H1 (cell line): ENCODE measurements at regions not wholly inside any gene's neighbourhood (a gene's known extent, or its start where the extent isn't known, plus 50 kb on each side); places are given as distances from the start of the nearest gene placed in this dataset.

Source experiments
- CTCF ChIA-PET: fragments of 300-600 bp; sonication (Branson Sonifier 250); formaldehyde crosslinking; loops from one replicate; lab custom pipeline; 2021; ENCODE audit not compliant: partially characterized antibody; lab: Charles Lee
- POLR2A ChIA-PET: fragments of 300-600 bp; sonication (Branson Sonifier 250); formaldehyde crosslinking; loops from one replicate; lab custom pipeline; 2021; ENCODE audit warnings: inconsistent platforms; ENCODE audit not compliant: partially characterized antibody; lab: Charles Lee
- DNase-seq, 2 experiments: peaks; one replicate each; pipeline versions ENCODE4 v3.0.0 to v3.0.0-alpha.2; 2010 to 2022; ENCODE audit warnings: low spot score in 2 of 2, low read depth in 1 of 2, mixed read lengths in 1 of 2
- FAIRE-seq: peaks from 2 replicates; lab custom pipeline; 2011; peaks lifted over from hg19 to GRCh38; lab: Jason Lieb, UNC
- H2AFZ ChIP-seq: 2 replicates; pipeline ENCODE4 v1.8.1; 2012; ENCODE audit warnings: low read length, inconsistent platforms
- H2AK5ac ChIP-seq: 2 replicates; pipeline ENCODE4 v1.6.1; 2013; ENCODE audit warnings: low read depth, low read length
- H2BK120ac ChIP-seq: replicated peaks from 2 replicates; pipeline ENCODE3; 2013; ENCODE audit warnings: low read depth, low read length, inconsistent platforms
- H2BK12ac ChIP-seq: 2 replicates; pipeline ENCODE4 v1.6.1; 2013; ENCODE audit warnings: low read depth, low read length
- H2BK15ac ChIP-seq: 2 replicates; pipeline ENCODE4 v1.6.1; 2013; ENCODE audit warnings: low read length
- H2BK20ac ChIP-seq: 2 replicates; pipeline ENCODE4 v1.6.1; 2013; ENCODE audit warnings: low read length
- H2BK5ac ChIP-seq: 2 replicates; pipeline ENCODE4 v1.6.1; 2013; ENCODE audit warnings: low read depth, low read length
- H3K14ac ChIP-seq: 2 replicates; pipeline ENCODE4 v1.6.1; 2013; ENCODE audit warnings: inconsistent platforms; ENCODE audit not compliant: insufficient read length
- H3K18ac ChIP-seq: 2 replicates; pipeline ENCODE4 v1.6.1; 2013; ENCODE audit warnings: low read length; ENCODE audit errors: extremely low read depth
- H3K23ac ChIP-seq: 2 replicates; pipeline ENCODE4 v1.6.1; 2013; ENCODE audit warnings: inconsistent platforms; ENCODE audit not compliant: insufficient read length
- H3K23me2 ChIP-seq: 2 replicates; pipeline ENCODE4 v1.6.1; 2013; ENCODE audit warnings: low read depth, low read length
- H3K27ac ChIP-seq: 2 replicates; pipeline ENCODE4 v1.6.1; 2011; ENCODE audit warnings: low read depth, low read length, inconsistent platforms
- H3K27me3 ChIP-seq, 4 experiments: replicated peaks in 1 of 4; 1 replicate in 1 of 4; 2 replicates in 3 of 4; pipeline versions ENCODE4 v1.6.1 to v1.8.1; 2011 to 2013; ENCODE audit warnings: low read length in 3 of 4, mild to moderate bottlenecking in 3 of 4, inconsistent platforms in 2 of 4, mixed read lengths in 2 of 4, moderate library complexity in 1 of 4; ENCODE audit not compliant: control insufficient read depth in 3 of 4, insufficient read depth in 3 of 4; ENCODE audit errors: extremely low read depth in 1 of 4
- H3K36me3 ChIP-seq, 4 experiments: 2 replicates each; pipeline versions ENCODE4 v1.6.1 to v1.8.1; 2011 to 2013; ENCODE audit warnings: mild to moderate bottlenecking in 4 of 4, low read length in 3 of 4, moderate library complexity in 2 of 4, control low read depth in 1 of 4, inconsistent platforms in 1 of 4; ENCODE audit not compliant: insufficient read depth in 4 of 4, control insufficient read depth in 2 of 4
- H3K4ac ChIP-seq: replicated peaks from 2 replicates; pipeline ENCODE3; 2013; ENCODE audit warnings: low read length, low read depth, mixed read lengths, inconsistent platforms; ENCODE audit not compliant: insufficient read length
- H3K4me1 ChIP-seq, 4 experiments: replicated peaks in 1 of 4; 1 replicate in 1 of 4; 2 replicates in 3 of 4; pipeline versions ENCODE4 v1.6.1 to v1.8.1; 2011 to 2013; ENCODE audit warnings: low read length in 3 of 4, inconsistent platforms in 2 of 4, mixed read lengths in 1 of 4; ENCODE audit not compliant: insufficient read depth in 4 of 4, control insufficient read depth in 3 of 4
- H3K4me2 ChIP-seq, 2 experiments: 2 replicates each; pipeline versions ENCODE4 v1.6.1 to v1.8.1; 2011 to 2013; ENCODE audit warnings: low read depth in 2 of 2, low read length in 2 of 2, control low read depth in 1 of 2, inconsistent platforms in 1 of 2, mild to moderate bottlenecking in 1 of 2; ENCODE audit not compliant: insufficient read depth in 1 of 2
- H3K4me3 ChIP-seq, 4 experiments: fragments of 200-600, 300-600 bp in 1 of 4; sonication (generic), shearing (Covaris generic), sonication (Bioruptor Twin) in 1 of 4; 2 replicates each; pipeline versions ENCODE4 v1.5.1 to v1.8.1; 2011 to 2016; ENCODE audit warnings: low read length in 4 of 4, low read depth in 3 of 4, control low read depth in 2 of 4, inconsistent platforms in 2 of 4, mild to moderate bottlenecking in 2 of 4, mixed read lengths in 1 of 4, moderate library complexity in 1 of 4; ENCODE audit not compliant: insufficient read depth in 2 of 4; ENCODE audit errors: extremely low read depth in 1 of 4
- H3K56ac ChIP-seq: replicated peaks from 2 replicates; pipeline ENCODE3; 2013; ENCODE audit warnings: low read depth, mild to moderate bottlenecking, mixed read lengths, low read length, inconsistent platforms; ENCODE audit not compliant: insufficient read length
- H3K79me1 ChIP-seq: 2 replicates; pipeline ENCODE4 v1.6.1; 2013; ENCODE audit warnings: low read depth, low read length, control low read depth
- H3K79me2 ChIP-seq, 2 experiments: 2 replicates each; pipeline versions ENCODE4 v1.6.1 to v1.8.1; 2012 to 2013; ENCODE audit warnings: low read length in 2 of 2, mild to moderate bottlenecking in 2 of 2, inconsistent platforms in 1 of 2; ENCODE audit not compliant: insufficient read depth in 2 of 2, control insufficient read depth in 1 of 2
- H3K9ac ChIP-seq, 4 experiments: replicated peaks in 1 of 4; 1 replicate in 1 of 4; 2 replicates in 3 of 4; pipeline versions ENCODE4 v1.6.1 to v1.8.1; 2011 to 2013; ENCODE audit warnings: low read depth in 3 of 4, low read length in 3 of 4, control low read depth in 2 of 4, mild to moderate bottlenecking in 2 of 4, moderate library complexity in 2 of 4, inconsistent platforms in 1 of 4; ENCODE audit errors: extremely low read depth in 1 of 4
- H3K9me3 ChIP-seq, 2 experiments: 2 replicates each; pipeline versions ENCODE4 v1.6.1 to v1.8.1; 2012 to 2013; ENCODE audit warnings: mild to moderate bottlenecking in 2 of 2, moderate library complexity in 2 of 2, control low read depth in 1 of 2, inconsistent platforms in 1 of 2, low read depth in 1 of 2, low read length in 1 of 2, mixed read lengths in 1 of 2; ENCODE audit not compliant: insufficient read depth in 2 of 2
- H4K20me1 ChIP-seq, 2 experiments: replicated peaks in 1 of 2; 2 replicates each; pipeline versions ENCODE3 to v1.8.1; 2011 to 2013; ENCODE audit warnings: inconsistent platforms in 2 of 2, low read length in 2 of 2, mild to moderate bottlenecking in 1 of 2; ENCODE audit not compliant: insufficient read depth in 2 of 2, control insufficient read depth in 1 of 2
- H4K5ac ChIP-seq: 2 replicates; pipeline ENCODE4 v1.6.1; 2013; ENCODE audit warnings: low read length, low read depth, mixed read lengths, inconsistent platforms; ENCODE audit not compliant: insufficient read length
- H4K8ac ChIP-seq: 2 replicates; pipeline ENCODE4 v1.8.0; 2013; ENCODE audit warnings: mild to moderate bottlenecking, moderate library complexity, low read length, inconsistent platforms; ENCODE audit not compliant: insufficient read depth; ENCODE audit errors: extremely low read depth
- H4K91ac ChIP-seq: replicated peaks from 2 replicates; pipeline ENCODE3; 2013; ENCODE audit warnings: low read length, mixed read lengths, inconsistent platforms; ENCODE audit not compliant: insufficient read length
- BRCA1 ChIP-seq: IDR thresholded peaks from 2 replicates; pipeline ENCODE4 v1.6.1; 2012; ENCODE audit warnings: low read depth, low read length, improper control_type of control experiment
- CBX8 ChIP-seq: fragments of 300-800, 300-1000 bp; sonication (generic); IDR thresholded peaks from 2 replicates; pipeline ENCODE4 v1.7.1; 2016; ENCODE audit warnings: low read depth, low read length, borderline replicate concordance
- CHD1 ChIP-seq: IDR thresholded peaks from 2 replicates; pipeline ENCODE4 v1.6.1; 2012; ENCODE audit warnings: low read depth, low read length, improper control_type of control experiment
- CTCF ChIP-seq, 3 experiments: IDR thresholded peaks; 1 replicate in 2 of 3; 2 replicates in 1 of 3; pipeline versions ENCODE4 v1.5.1 to v1.6.1; 2011; ENCODE audit warnings: low read length in 3 of 3, mild to moderate bottlenecking in 3 of 3, inconsistent platforms in 2 of 3, low read depth in 1 of 3, moderate library complexity in 1 of 3; ENCODE audit not compliant: insufficient read depth in 1 of 3; ENCODE audit errors: control extremely low read depth in 1 of 3
- GABPA ChIP-seq: IDR thresholded peaks from 2 replicates; pipeline ENCODE4 v1.6.1; 2011; ENCODE audit warnings: mild to moderate bottlenecking, low read length, moderate library complexity, borderline replicate concordance; ENCODE audit not compliant: insufficient read depth
- POLR2AphosphoS5 ChIP-seq: IDR thresholded peaks from 2 replicates; pipeline ENCODE4 v1.6.1; 2011; ENCODE audit warnings: low read depth, low read length
- RXRA ChIP-seq: IDR thresholded peaks from 2 replicates; pipeline ENCODE4 v1.6.1; 2011; ENCODE audit warnings: low read depth, mild to moderate bottlenecking, low read length, moderate library complexity; ENCODE audit not compliant: insufficient read depth
- TAF7 ChIP-seq: optimal IDR thresholded peaks from 2 replicates; pipeline ENCODE3; 2011; ENCODE audit warnings: low read depth, mild to moderate bottlenecking, inconsistent platforms, low read length, moderate library complexity, borderline replicate concordance
- USF2 ChIP-seq: IDR thresholded peaks from 2 replicates; pipeline ENCODE4 v1.6.1; 2011; ENCODE audit warnings: low read length, improper control_type of control experiment
- WGBS, 2 experiments: shearing (Covaris generic) in 1 of 2; methylation state at CpG; one replicate each; pipeline versions ENCODE4 v1.1.6 to v1.1.7; 2013 to 2015; ENCODE audit warnings: low lambda C conversion rate in 2 of 2, mixed read lengths in 2 of 2, inconsistent platforms in 1 of 2, low coverage in 1 of 2, missing lambda C conversion rate in 1 of 2; ENCODE audit not compliant: insufficient replicate concordance in 2 of 2, insufficient coverage in 1 of 2, insufficient read length in 1 of 2; ENCODE audit errors: extremely low coverage in 1 of 2, missing lambda C conversion rate in 1 of 2; 5-methylcytosine and 5-hydroxymethylcytosine counted together

GRCh38 chr14:37652042-37652441 lies 56.6 kb downstream of the TTC6 start:
- Histone ChIP-seq H3K9me3 (no peaks in the 10 kb centered on the region), H3K27ac (no peak overlapping the region), H3K9ac (no peak overlapping the region), H3K23me2 (no peaks in the 10 kb centered on the region; the same call in 1 of the 2 replicates), H4K8ac (no peak overlapping the region), H4K5ac (no peak overlapping the region), H3K79me1 (no peaks in the 10 kb centered on the region), H2BK15ac (peak overlapping the region; percentile 1; the same call in 1 of the 2 replicates), H3K4me1 (peaks cover 2 to 9% (median 2%) of the 10 kb centered on the region in 4 experiments; a peak in 5 of 7 replicates), H3K4ac (no peak overlapping the region), H2BK20ac (no peak overlapping the region), H2AFZ (no peak overlapping the region; the same call in 1 of the 2 replicates), H3K18ac (no peak overlapping the region; the same call in 1 of the 2 replicates), H2BK12ac (no peak overlapping the region), H3K4me2 (no peak overlapping the region), H3K4me3 (no peak overlapping the region), H4K20me1 (no peaks in the 10 kb centered on the region), H3K27me3 (no peaks in the 10 kb centered on the region), H3K14ac (no peak overlapping the region), H3K79me2 (no peaks in the 10 kb centered on the region), H2AK5ac (no peak overlapping the region), H3K36me3 (no peaks in the 10 kb centered on the region), H4K91ac (no peak overlapping the region), H3K56ac (no peak overlapping the region), H2BK5ac (no peak overlapping the region), H3K23ac (no peak overlapping the region), H2BK120ac (no peak overlapping the region)
- FAIRE-seq (no peak), DNase-seq (no peak)
- ChIA-PET CTCF (no interaction called here), POLR2A (no interaction called here)
- 95% methylated on average over 4 of the region's 4 CpGs; no CpG with 5 or more reads in 1 of the 2 experiments for WGBS, 2 experiments
- TF ChIP-seq TAF7 (no peak), CBX8 (no peak), GABPA (no peak), BRCA1 (no peak), RXRA (no peak), POLR2AphosphoS5 (no peak), CTCF (IDR thresholded peaks at IDR 0.05; ENCODE audit: control extremely low read depth in 1 of 3, insufficient read depth in 1 of 3, low read depth in 1 of 3, low read length in 3 of 3) (no peak), USF2 (no peak), CHD1 (no peak)
